NCI-H1417 (cell line): ENCODE measurements at regions not wholly inside any gene's neighbourhood (a gene's known extent, or its start where the extent isn't known, plus 50 kb on each side); places are given as distances from the start of the nearest gene placed in this dataset.
A peak's percentile ranks its signal among the peaks of the same experiment; 100 is the strongest.
"Not testable (repeated sequence)": the region's sequence is repeated elsewhere in the genome, so short reads cannot be mapped to it uniquely, and the experiment has no call there.

ENCODE experiments used
- DNase-seq, 3 experiments: peaks; one replicate each; lab custom pipeline; 2025; lab: John Stamatoyannopoulos, UW

- DNase-seq: peak in 1 of 3 experiments; percentile 27
Observed at GRCh38 chr13:86425170-86425815, 626.1 kb upstream of the SLITRK6 start.

GRCh38 chr13:86426437-86426836 is 627.2 kb upstream of the SLITRK6 start:
- no peak for DNase-seq

- no peak for DNase-seq
Observed at GRCh38 chr13:86429756-86430155, 630.5 kb upstream of the SLITRK6 start.

GRCh38 chr13:86438034-86438433 is 638.8 kb upstream of the SLITRK6 start:
- peak in 2 of 3 experiments; percentile 11 to 68 for DNase-seq

- DNase-seq: no peak
Observed at GRCh38 chr13:86445206-86445605, 646.0 kb upstream of the SLITRK6 start.

GRCh38 chr13:86445672-86446071 is 646.5 kb upstream of the SLITRK6 start:
- DNase-seq: no peak

- peak in 2 of 3 experiments; percentile 24 to 39 for DNase-seq
Observed at GRCh38 chr13:86446311-86446710, 647.1 kb upstream of the SLITRK6 start.

- DNase-seq: no peak
Observed at GRCh38 chr13:86447479-86447878, 648.3 kb upstream of the SLITRK6 start.

GRCh38 chr13:86462011-86462410 is 662.8 kb upstream of the SLITRK6 start:
- DNase-seq: peak in 1 of 3 experiments; percentile 19

GRCh38 chr13:86464193-86464592 is 665.0 kb upstream of the SLITRK6 start:
- DNase-seq: peak in 2 of 3 experiments; percentile 19 to 57

GRCh38 chr13:86474971-86475370 is 675.8 kb upstream of the SLITRK6 start:
- DNase-seq: no peak

- DNase-seq: no peak
Observed at GRCh38 chr13:86476656-86477055, 677.4 kb upstream of the SLITRK6 start.

- DNase-seq: no peak
Observed at GRCh38 chr13:86486582-86486981, 687.4 kb upstream of the SLITRK6 start.

GRCh38 chr13:86491121-86491520 is 691.9 kb upstream of the SLITRK6 start:
- no peak for DNase-seq

GRCh38 chr13:86501931-86502330 is 702.7 kb upstream of the SLITRK6 start:
- not testable (repeated sequence) for DNase-seq

- DNase-seq: no peak
Observed at GRCh38 chr13:86510792-86511191, 711.6 kb upstream of the SLITRK6 start.

GRCh38 chr13:86541461-86541860 is 742.2 kb upstream of the SLITRK6 start:
- peak in 2 of 3 experiments; percentile 50 to 91 for DNase-seq

- DNase-seq: no peak
Observed at GRCh38 chr13:86554066-86554465, 754.8 kb upstream of the SLITRK6 start.

GRCh38 chr13:86559901-86560300 is 760.7 kb upstream of the SLITRK6 start:
- DNase-seq: peak in 1 of 3 experiments; percentile 71

- DNase-seq: no peak
Observed at GRCh38 chr13:86562866-86563265, 763.6 kb upstream of the SLITRK6 start.

GRCh38 chr13:86563308-86563707 is 764.1 kb upstream of the SLITRK6 start:
- DNase-seq: no peak

- DNase-seq: peak in 1 of 3 experiments; percentile 3
Observed at GRCh38 chr13:86567119-86567518, 767.9 kb upstream of the SLITRK6 start.

GRCh38 chr13:86569119-86569518 is 769.9 kb upstream of the SLITRK6 start:
- no peak for DNase-seq

GRCh38 chr13:86569974-86570373 is 770.8 kb upstream of the SLITRK6 start:
- no peak for DNase-seq
